AG10803 (cell line): ENCODE measurements at regions not wholly inside any gene's neighbourhood (a gene's known extent, or its start where the extent isn't known, plus 50 kb on each side); places are given as distances from the start of the nearest gene placed in this dataset.

Experiments used
- DNase-seq: peaks from one replicate; pipeline ENCODE4 v3.0.0; 2010; ENCODE audit warnings: low read depth
- H3K4me3 ChIP-seq: 2 replicates; pipeline ENCODE4 v1.5.1; 2011; ENCODE audit warnings: mild to moderate bottlenecking, low read length, control low read depth
- TF ChIP-seq, protein P1 (sequence below): conservative IDR thresholded peaks from 2 replicates; pipeline ENCODE4 v1.5.1; 2011; ENCODE audit warnings: mild to moderate bottlenecking, low read length, control low read depth, inconsistent platforms

- DNase-seq = no peak
- TF ChIP-seq, protein P1, sequence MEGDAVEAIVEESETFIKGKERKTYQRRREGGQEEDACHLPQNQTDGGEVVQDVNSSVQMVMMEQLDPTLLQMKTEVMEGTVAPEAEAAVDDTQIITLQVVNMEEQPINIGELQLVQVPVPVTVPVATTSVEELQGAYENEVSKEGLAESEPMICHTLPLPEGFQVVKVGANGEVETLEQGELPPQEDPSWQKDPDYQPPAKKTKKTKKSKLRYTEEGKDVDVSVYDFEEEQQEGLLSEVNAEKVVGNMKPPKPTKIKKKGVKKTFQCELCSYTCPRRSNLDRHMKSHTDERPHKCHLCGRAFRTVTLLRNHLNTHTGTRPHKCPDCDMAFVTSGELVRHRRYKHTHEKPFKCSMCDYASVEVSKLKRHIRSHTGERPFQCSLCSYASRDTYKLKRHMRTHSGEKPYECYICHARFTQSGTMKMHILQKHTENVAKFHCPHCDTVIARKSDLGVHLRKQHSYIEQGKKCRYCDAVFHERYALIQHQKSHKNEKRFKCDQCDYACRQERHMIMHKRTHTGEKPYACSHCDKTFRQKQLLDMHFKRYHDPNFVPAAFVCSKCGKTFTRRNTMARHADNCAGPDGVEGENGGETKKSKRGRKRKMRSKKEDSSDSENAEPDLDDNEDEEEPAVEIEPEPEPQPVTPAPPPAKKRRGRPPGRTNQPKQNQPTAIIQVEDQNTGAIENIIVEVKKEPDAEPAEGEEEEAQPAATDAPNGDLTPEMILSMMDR = no peak
- no peak overlapping the region for H3K4me3 ChIP-seq
Observed at GRCh38 chr9:89655990-89656657, 51.3 kb downstream of the GADD45G start.

DNA sequence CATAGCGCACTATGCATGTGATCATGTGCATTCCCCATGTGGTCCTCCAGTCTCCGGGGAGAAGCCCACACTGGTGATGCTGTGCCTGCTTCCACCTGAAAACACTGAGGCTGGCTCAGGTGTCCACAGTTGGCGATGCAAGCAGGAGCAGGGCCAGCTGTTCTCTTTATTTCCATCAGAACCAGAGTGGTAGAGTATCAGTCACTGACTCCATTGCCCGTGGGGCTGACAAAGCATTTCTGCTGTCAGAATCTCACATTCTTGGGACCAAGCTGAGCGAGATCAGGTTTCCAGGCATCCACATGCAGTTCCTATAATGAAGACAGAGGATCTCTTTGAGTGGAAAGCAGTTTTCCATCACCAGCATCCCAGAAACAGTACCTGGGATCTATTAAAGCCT, 52.5 kb downstream of the GADD45G start:
- TF ChIP-seq, protein P1 = no peak
- no peak overlapping the region for H3K4me3 ChIP-seq
- DNase-seq = no peak

- H3K4me3 ChIP-seq = no peak overlapping the region
- no peak for DNase-seq
- TF ChIP-seq, protein P1 = no peak
Observed at GRCh38 chr9:89657765-89658164, 53.0 kb downstream of the GADD45G start.

GRCh38 chr9:89658401-89658800, 53.6 kb downstream of the GADD45G start:
- no peak for DNase-seq
- H3K4me3 ChIP-seq = no peak overlapping the region
- TF ChIP-seq, protein P1 = no peak

DNA sequence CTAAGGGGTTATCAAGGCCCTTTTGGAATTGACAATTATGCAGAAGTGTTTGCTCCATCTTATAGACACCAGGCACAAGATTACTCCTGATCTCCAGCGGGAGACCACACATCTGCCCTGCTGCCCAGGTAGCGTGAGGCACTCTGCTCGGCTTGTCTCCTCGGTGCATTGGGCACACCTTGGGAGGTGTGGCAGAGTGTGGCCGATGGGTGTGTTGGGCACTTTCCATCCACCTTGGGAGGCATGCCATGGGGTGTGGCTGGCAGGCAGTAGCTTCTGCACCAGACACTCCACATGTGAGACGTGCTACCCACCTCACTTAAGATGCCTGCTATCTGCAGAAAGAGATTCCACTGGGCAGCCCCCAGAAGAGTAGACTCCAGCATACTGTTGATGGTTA, 54.1 kb downstream of the GADD45G start:
- TF ChIP-seq, protein P1 = no peak
- DNase-seq = no peak
- H3K4me3 ChIP-seq = no peak overlapping the region

GRCh38 chr9:89659473-89659872, 54.7 kb downstream of the GADD45G start:
- H3K4me3 ChIP-seq = no peak overlapping the region
- DNase-seq = no peak
- TF ChIP-seq, protein P1 = no peak

- TF ChIP-seq, protein P1 = no peak
- H3K4me3 ChIP-seq = no peak overlapping the region
- no peak for DNase-seq
Observed at GRCh38 chr9:89659891-89660685, 55.3 kb downstream of the GADD45G start.
